DLD1 (cell line): ENCODE measurements at regions not wholly inside any gene's neighbourhood (a gene's known extent, or its start where the extent isn't known, plus 50 kb on each side); places are given as distances from the start of the nearest gene placed in this dataset.

Experiments used
- in situ Hi-C: cut with HindIII; loops from 2 replicates; pipeline ENCODE4 v1.10.0; 2017; ENCODE audit warnings: low sequenced_read_pairs

DNA sequence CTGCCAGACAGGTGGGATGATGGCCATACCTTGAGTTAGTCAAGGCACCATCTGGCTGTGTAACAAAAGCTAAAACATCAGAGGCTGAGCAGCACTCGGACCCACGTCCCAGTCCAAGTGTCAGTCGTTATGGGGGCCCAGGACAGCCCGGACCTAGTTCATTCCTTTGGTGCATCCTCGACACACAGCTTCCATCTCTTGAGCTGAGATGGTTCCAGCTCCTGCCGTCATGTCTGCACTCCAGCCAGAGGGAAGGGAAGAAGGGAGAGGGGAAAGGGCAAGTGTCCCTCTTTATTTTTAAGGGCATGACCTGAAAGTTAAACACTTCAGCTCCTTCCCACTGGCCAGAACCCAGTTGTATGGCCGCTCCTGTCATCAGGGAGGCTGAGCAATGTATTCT, 218.0 kb downstream of the SEC14L1 start:
- in situ Hi-C loops, result no loop called here

GRCh38 chr17:77359236-77359635, 218.5 kb downstream of the SEC14L1 start:
- in situ Hi-C loops, result no loop called here

GRCh38 chr17:77361986-77362620, 221.3 kb downstream of the SEC14L1 start:
- in situ Hi-C loops, result no loop called here

DNA sequence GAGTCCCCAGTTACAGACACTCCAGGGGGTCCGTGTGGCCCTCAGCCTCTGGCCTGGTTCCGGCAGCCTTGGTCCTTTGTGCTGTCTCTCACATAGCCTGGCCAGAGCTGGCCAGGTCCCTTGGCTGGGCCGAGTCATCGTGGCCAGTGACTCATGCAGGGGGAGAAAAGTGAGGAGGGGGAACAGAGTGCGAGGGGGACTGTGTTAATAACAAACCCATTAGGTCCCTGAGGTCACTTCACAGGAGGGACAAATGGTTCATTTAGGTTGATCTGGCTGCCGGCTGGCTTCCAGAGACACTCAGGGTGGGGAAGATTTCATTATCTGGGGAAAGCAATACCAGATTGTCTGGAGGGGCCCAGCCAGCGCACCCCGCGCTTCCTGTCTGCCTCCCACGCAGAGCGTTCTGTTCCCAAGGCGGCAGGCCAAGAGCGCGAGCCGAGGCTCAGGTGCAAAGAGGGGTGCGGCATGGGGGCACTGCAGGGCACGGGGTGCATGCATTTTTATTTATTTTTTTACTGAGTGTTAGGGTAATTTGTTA, 223.1 kb downstream of the SEC14L1 start:
- in situ Hi-C loops, result no loop called here

DNA sequence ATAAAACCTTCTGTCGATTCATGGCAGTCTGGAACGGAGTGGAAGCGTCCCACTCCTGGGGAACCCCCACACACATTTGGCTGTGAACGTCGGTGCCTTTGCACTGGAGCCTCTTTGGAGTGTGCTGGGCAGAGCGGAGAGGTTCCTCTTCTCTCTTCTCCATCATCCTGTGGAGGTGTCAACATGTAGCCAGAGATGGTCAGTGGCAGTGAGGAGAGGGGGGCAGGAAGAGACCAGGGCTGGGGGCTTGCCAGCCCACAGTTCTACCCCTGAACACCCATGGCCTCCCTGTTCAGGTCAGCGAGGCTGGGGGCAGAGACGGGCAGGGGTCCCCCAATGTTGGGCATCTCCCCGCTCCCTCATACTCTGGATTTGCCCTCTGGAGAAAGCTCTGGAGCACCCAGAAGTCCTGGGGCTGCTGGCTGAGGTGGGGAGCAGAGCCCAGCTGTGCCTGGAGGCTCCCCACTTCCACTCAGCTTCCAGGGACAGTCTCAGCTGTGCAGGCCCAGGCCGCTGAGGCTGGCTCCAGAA, 223.7 kb downstream of the SEC14L1 start:
- in situ Hi-C loops, result no loop called here

DNA sequence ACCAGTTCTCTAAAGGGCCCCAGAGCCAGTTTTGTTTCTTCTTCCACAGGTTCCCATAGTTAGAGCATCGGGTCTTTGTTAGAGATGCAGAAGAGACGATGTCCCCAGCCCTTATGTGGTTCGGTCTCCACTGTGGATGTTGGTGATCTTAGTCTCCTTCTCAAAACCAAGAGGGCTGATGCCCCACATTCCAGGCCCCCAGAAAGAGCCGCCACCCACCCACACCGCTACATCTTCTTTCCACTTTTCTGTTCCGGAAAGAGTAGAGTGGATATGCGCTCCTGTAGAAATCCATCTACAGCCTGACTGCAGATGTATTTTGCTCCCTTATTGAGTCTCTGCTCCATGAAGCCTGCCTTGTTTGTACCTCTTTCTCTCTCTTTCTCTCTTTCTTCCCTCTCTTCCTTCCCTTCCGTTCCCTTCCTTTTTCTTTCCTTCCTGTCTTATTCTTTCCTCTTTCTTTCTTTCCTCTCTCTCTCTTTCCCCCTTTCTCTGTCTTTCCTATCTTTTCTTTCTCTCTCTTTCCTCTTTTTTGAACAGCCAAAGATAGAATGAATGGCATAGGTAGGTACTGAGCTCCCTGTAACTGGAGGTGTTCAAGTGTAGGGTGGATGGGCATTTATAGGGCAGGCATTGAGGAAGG, 224.3 kb downstream of the SEC14L1 start:
- in situ Hi-C loops, result no loop called here

DNA sequence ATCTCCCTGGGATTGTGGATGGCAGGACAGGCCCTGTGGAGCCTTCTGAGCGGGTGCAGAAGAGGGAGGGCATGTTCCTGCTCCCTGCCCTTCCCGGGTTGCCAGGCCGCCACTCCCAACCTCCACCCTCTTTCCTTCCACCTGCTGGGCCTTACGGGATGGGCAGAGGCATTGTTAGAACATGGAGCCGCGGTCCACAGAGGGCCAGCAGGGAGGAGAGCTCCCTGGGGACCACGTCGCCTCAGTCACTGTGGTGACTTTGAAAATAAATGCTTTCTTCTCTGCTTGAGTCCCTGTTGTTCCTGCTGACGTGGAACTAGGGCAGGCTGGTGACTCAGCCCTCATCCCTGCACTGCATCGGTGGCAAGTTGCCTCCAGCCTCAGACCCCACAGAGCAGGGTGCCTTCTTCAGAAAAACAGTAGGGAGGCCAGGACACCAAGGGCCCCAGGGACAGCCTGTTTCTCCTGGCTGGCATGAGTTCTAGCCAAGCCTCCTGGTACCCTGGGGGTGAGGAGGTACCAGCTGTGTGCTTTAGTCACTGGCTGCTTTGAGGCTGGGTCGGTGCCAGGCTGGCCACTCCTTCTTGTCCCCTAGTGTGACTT, 224.9 kb downstream of the SEC14L1 start:
- in situ Hi-C loops, result no loop called here

- in situ Hi-C loops, result no loop called here
Measured at GRCh38 chr17:77366206-77366557, 225.4 kb downstream of the SEC14L1 start.

DNA sequence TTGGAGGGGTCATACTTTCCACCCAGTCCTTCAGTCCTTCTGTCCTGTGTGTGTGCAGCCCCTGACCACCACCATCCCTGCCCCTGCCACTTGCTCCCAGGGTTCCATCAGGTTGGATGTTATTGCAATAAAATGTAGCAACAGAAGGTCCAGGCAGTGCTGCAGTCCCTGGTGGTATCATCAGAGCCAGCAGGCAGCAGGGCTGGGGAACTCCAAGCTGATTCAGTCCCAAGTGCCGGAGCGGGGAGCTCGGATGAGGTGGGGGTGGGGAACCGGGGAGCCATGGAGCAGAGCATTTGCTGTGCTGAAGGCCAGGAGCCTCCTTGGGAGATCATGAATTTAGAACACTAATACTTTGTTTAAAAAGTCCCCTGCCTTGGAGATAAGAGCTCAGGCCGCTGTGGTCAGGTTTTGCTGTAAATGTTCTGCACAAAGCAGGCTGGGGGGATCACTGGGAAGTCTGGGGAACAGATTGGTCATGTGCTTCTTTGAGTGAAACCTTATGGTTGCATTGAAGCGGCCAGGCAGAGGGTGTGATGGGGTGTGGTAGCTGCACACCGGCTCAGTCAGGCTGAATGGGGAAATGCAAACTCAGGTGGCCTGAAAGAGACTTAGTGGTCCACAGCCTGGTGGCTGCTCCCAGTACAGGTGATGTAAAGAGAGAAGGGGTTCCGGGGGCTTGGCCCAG, 225.9 kb downstream of the SEC14L1 start:
- in situ Hi-C loops, result no loop called here

DNA sequence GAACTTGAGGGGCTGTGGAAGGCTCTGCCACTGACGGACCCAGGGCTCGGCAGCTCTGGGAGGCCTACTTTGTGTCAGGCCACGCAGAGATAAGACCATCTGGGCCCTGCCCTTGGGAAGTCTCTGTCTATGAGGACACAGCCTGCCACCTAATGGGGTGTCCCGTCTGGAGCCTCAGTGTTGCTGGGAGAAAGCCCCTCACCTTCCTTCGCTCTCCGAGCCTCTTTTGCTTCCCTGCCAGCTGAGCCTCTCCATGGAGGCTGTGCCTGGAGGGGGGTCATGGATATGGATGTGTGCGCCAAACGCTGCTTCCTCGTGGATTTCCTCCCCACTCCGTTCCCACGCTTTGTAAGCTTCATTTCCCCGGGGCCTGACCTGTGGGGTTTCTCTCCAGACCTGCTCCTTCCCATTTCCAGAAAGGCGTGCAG, 228.8 kb downstream of the SEC14L1 start:
- in situ Hi-C loops, result no loop called here

- in situ Hi-C loops, result no loop called here
Measured at GRCh38 chr17:77370586-77370985, 229.8 kb downstream of the SEC14L1 start.

DNA sequence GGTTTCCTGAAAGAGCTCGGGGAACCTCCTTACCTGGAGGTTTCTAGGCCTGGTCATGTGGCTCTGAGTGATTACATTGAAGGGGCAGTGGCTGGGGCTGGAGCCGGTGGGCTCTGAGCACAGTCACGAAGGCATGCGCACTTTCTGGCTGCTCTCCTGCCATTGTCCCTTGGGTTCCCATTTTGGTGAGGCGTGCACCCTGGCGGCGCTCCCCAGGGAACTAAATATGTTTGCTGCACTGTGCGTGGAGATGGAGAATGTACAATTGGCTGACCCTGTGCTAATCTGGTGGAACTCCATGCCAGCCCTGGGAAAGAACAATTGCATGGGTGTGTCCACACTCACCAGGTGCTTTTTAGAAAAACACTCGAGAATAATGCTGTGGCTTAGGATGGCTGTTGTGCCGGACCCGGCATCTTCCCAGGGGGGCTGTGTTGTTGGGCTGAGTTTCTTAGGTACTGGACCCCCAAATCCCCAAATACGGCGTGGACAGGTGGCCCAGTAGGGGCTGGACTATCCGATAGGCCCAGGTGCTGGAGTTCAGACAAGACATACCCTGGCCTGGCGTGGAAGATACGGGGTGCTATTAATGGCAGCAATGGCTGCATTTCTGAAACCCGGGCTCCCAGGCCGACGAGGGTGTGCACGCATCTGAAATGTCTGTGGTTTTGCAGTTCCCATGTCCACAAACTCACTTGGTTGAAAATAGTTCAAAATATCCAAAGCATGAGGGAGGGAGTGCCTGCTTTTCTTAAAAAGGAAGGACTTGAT, 230.5 kb downstream of the SEC14L1 start:
- in situ Hi-C loops, result no loop called here

GRCh38 chr17:77371888-77372443, 231.2 kb downstream of the SEC14L1 start:
- in situ Hi-C loops, result no loop called here

- in situ Hi-C loops, result no loop called here
Measured at GRCh38 chr17:77372444-77373298, 231.9 kb downstream of the SEC14L1 start.

DNA sequence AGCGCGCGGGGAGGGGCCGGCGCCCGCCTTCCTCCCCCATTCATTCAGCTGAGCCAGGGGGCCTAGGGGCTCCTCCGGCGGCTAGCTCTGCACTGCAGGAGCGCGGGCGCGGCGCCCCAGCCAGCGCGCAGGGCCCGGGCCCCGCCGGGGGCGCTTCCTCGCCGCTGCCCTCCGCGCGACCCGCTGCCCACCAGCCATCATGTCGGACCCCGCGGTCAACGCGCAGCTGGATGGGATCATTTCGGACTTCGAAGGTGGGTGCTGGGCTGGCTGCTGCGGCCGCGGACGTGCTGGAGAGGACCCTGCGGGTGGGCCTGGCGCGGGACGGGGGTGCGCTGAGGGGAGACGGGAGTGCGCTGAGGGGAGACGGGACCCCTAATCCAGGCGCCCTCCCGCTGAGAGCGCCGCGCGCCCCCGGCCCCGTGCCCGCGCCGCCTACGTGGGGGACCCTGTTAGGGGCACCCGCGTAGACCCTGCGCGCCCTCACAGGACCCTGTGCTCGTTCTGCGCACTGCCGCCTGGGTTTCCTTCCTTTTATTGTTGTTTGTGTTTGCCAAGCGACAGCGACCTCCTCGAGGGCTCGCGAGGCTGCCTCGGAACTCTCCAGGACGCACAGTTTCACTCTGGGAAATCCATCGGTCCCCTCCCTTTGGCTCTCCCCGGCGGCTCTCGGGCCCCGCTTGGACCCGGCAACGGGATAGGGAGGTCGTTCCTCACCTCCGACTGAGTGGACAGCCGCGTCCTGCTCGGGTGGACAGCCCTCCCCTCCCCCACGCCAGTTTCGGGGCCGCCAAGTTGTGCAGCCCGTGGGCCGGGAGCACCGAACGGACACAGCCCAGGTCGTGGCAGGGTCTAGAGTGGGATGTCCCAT, 232.8 kb downstream of the SEC14L1 start:
- in situ Hi-C loops, result no loop called here

GRCh38 chr17:77374170-77374936, 233.6 kb downstream of the SEC14L1 start:
- in situ Hi-C loops, result no loop called here

DNA sequence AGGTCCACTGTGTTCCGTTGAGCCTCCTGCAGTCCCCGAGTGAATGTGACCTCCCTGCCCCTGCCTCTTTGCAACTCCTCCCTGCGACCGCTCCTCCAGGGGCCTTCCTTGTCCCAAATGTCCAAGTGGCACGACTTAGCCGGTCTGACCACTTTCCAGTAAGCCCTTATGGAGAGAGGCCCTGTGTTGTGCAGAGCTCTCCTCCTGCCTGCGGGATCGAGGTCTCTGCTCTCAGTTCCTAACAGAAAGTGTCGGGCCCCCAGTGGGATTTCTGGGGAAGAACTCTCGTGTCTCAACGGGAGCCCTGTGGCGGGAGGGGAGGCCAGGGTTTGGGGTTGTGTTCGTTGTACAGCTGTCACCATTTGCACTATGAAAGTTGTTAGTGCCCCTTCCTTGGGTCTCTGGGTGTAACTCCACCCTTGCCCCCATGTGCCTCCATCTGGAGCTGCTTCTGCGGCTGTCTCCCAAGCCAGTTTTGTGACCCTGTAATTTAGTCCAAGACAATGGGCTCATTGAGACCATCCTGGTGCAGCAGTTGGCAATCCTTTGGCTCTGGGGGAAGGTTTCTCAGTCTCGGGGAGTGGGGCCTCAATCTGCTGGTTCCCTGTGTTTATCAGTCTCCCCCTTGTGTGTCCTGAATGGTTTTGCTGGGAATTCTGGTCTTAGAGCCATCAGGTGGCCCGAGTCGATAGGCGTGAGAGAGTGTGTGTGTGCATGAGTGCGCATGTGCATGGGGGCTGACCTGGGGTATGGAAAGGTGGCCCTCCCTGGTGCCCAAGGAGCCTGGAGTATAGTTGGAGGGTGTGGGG, 234.5 kb downstream of the SEC14L1 start:
- in situ Hi-C loops, result no loop called here
